Tibial artery (tissue), 4 donors: ENCODE measurements at regions not wholly inside any gene's neighbourhood (a gene's known extent, or its start where the extent isn't known, plus 50 kb on each side); places are given as distances from the start of the nearest gene placed in this dataset.
"Not testable (repeated sequence)": the region's sequence is repeated elsewhere in the genome, so short reads cannot be mapped to it uniquely, and the experiment has no call there.

ENCODE experiments used
- DNase-seq, 2 donors: peaks; one replicate each; pipeline ENCODE4 v3.0.0-alpha.2; 2019
- H3K27ac ChIP-seq, 2 donors: fragments of 200-600 bp; sonication (generic) in 1 of 2; 1 replicate in 1 of 2; 2 replicates in 1 of 2; pipeline ENCODE4 v1.5.1; 2018 to 2019; ENCODE audit warnings: mild to moderate bottlenecking in 1 of 2
- H3K27me3 ChIP-seq, 2 donors: fragments of 200-600 bp; sonication (generic) in 1 of 2; one replicate each; pipeline versions ENCODE4 v1.5.1 to v1.6.0; 2016 to 2019
- H3K36me3 ChIP-seq, 3 donors: fragments of 200-600 bp; sonication (generic) in 2 of 3; one replicate each; pipeline ENCODE4 v1.5.1; 2016 to 2019; ENCODE audit warnings: mild to moderate bottlenecking in 2 of 3
- H3K4me1 ChIP-seq, 4 donors: fragments of 200-600 bp; sonication (generic) in 2 of 4; 1 replicate in 3 of 4; 2 replicates in 1 of 4; pipeline ENCODE4 v1.5.1; 2016 to 2019
- H3K4me3 ChIP-seq, 2 donors: fragments of 200-600 bp; sonication (generic) in 1 of 2; 1 replicate in 1 of 2; 2 replicates in 1 of 2; pipeline ENCODE4 v1.5.1; 2018 to 2019; ENCODE audit warnings: mild to moderate bottlenecking in 2 of 2
- H3K9me3 ChIP-seq, 3 donors: fragments of 200-600 bp; sonication (generic) in 1 of 3; one replicate each; pipeline ENCODE4 v1.5.1; 2016 to 2019
- intact Hi-C: fragments of 100-400 bp; cut with DNase I; formaldehyde crosslinking; loops from one replicate; pipeline ENCODE4 v1.15.0; 2023; ENCODE audit warnings: low total_unique reads
- TF ChIP-seq, protein P1 (sequence below), 2 experiments: fragments of 200-600 bp in 1 of 2; fragments of 450-650 bp in 1 of 2; IDR thresholded peaks; one replicate each; pipeline ENCODE4 v1.5.1; 2017 to 2019; ENCODE audit warnings: antibody characterized with exemption in 2 of 2, mild to moderate bottlenecking in 1 of 2, moderate library complexity in 1 of 2

DNA sequence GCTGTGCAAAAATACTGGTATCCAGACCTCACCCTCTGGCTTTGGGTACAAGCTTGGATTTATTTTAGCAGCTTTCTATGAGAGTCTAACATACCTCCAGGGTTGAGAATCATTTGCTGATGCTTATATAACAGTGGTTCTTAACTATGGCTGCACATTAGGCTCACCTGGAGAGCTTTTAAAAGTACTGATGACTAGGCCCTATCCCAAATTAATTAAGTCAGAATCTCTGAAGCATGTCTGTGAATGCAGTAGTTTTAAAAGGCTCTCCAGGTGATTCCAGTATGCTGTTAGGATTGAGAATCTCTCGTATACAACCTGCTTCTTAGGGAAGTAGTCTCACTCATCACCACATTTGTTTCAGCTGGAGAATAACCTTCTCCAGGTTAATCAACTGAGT is 99.2 kb downstream of the PDHA2 start:
- no peak overlapping the region for H3K27ac ChIP-seq
- H3K4me3 ChIP-seq = no peak overlapping the region
- intact Hi-C loops = no loop called here
- TF ChIP-seq, protein P1, sequence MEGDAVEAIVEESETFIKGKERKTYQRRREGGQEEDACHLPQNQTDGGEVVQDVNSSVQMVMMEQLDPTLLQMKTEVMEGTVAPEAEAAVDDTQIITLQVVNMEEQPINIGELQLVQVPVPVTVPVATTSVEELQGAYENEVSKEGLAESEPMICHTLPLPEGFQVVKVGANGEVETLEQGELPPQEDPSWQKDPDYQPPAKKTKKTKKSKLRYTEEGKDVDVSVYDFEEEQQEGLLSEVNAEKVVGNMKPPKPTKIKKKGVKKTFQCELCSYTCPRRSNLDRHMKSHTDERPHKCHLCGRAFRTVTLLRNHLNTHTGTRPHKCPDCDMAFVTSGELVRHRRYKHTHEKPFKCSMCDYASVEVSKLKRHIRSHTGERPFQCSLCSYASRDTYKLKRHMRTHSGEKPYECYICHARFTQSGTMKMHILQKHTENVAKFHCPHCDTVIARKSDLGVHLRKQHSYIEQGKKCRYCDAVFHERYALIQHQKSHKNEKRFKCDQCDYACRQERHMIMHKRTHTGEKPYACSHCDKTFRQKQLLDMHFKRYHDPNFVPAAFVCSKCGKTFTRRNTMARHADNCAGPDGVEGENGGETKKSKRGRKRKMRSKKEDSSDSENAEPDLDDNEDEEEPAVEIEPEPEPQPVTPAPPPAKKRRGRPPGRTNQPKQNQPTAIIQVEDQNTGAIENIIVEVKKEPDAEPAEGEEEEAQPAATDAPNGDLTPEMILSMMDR (IDR thresholded peaks at IDR 0.05) = no peak
- H3K4me1 ChIP-seq = no peaks in the 10 kb centered on the region
- H3K36me3 ChIP-seq = no peaks in the 10 kb centered on the region
- no peaks in the 10 kb centered on the region for H3K27me3 ChIP-seq
- H3K9me3 ChIP-seq = no peaks in the 10 kb centered on the region
- DNase-seq = no peak

DNA sequence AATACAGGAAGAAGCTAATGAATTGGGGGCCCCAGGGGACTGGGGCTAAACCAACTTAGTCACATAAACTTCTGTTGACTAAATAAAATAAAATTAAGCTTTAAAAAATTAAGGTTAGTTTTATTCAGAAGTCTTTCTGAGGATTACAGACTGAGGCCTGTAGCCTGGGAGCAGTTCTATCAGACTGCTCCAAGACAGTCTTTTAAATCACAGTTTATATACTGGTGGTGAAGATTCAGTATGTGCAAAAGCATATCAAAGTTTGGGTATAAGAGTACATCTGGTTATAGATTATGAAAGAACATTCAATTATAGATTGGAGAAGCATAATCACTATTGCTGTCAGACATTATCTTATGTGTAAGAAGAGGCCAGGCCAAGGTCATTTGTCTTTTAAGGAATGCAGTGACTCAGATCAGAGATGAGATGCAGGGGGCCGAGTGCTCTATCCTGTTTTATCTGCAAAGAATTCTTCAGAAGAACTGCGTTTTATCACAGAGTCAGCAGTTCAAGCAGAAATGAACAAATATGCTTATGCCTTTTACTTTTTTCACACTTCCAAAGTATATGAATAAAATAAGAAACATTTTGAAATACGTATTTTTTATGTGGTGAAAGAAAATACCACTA is 109.4 kb downstream of the PDHA2 start:
- no peaks in the 10 kb centered on the region for H3K4me1 ChIP-seq
- H3K36me3 ChIP-seq = no peaks in the 10 kb centered on the region
- H3K9me3 ChIP-seq = peaks cover 0 to 6% (median 5%) of the 10 kb centered on the region in 3 donors
- no peak overlapping the region for H3K4me3 ChIP-seq
- TF ChIP-seq, protein P1 (IDR thresholded peaks at IDR 0.05) = no peak
- DNase-seq = no peak
- intact Hi-C loops = no loop called here
- no peak overlapping the region for H3K27ac ChIP-seq
- no peaks in the 10 kb centered on the region for H3K27me3 ChIP-seq

DNA sequence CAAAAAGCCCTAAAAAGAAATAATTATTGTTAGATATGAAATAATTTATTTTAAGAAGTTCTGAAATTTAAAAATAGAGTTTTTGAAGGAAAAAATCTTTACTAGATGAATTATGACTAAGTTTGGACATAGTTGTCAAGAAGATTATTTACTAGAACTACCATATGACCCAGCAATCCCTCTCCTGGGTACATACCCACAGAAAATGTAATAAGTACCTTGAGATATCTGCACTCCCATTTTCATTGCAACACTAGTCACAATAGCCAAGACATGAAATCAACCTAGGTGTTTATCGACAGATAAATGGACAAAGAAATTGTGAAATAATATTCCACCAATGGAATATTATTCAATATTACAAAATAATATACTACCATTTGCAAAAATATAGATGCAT is 109.9 kb downstream of the PDHA2 start:
- Histone ChIP-seq H3K9me3 (peaks cover 0 to 6% (median 5%) of the 10 kb centered on the region in 3 donors), H3K27ac (no peak overlapping the region), H3K4me1 (no peaks in the 10 kb centered on the region), H3K4me3 (no peak overlapping the region), H3K36me3 (no peaks in the 10 kb centered on the region), H3K27me3 (no peaks in the 10 kb centered on the region)
- DNase-seq = no peak
- TF ChIP-seq, protein P1 (IDR thresholded peaks at IDR 0.05) = no peak
- intact Hi-C loops = no loop called here

- H3K27ac ChIP-seq, intact Hi-C loops, H3K27me3 ChIP-seq, H3K4me1 ChIP-seq, H3K9me3 ChIP-seq, DNase-seq, H3K36me3 ChIP-seq, H3K4me3 ChIP-seq: not testable (repeated sequence)
Observed at GRCh38 chr4:95952538-95952937, 112.6 kb downstream of the PDHA2 start.

DNA sequence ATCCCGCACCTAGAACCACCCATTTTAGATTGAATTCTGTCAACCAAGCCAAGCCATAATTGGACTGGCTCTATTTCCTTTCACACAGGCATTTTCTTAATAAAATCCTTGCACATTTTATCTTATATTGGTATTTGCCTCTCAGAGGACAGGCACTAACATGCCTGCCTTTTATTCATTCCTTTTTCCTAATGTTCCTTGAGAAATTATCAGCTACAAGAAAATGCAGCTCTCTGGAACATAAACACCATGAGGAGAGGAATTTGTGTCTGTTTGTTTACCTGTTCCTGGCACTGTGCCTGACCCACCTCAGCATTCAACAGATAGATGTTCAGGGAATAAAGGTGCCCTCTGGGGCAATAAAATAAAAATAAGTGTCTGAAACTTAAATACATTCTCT is 116.2 kb downstream of the PDHA2 start:
- H3K36me3 ChIP-seq = no peaks in the 10 kb centered on the region
- H3K9me3 ChIP-seq = no peaks in the 10 kb centered on the region
- H3K27ac ChIP-seq = no peak overlapping the region
- H3K27me3 ChIP-seq = no peaks in the 10 kb centered on the region
- H3K4me3 ChIP-seq = no peak overlapping the region
- no peaks in the 10 kb centered on the region for H3K4me1 ChIP-seq
- intact Hi-C loops = no loop called here
- TF ChIP-seq, protein P1 (IDR thresholded peaks at IDR 0.05) = no peak
- no peak for DNase-seq

DNA sequence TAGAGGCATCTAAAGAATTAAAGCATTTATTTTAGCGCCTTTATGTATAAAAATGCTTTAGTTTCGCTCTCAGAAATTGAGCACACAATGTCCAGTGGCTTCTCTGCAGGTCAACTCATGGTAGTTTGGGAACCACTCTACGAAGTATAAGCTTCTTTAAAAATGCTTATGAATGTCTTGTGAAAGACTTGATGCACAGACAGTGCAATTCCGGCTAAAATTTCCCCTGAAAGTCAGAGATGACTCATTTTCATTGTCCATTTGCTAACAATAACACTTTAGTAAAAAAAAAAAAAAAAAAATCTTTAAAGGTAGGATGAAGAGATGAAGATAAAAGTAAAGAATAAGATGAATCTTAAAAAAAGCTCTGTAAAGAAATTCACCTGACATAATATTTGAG is 117.2 kb downstream of the PDHA2 start:
- Histone ChIP-seq H3K27ac (no peak overlapping the region), H3K9me3 (no peaks in the 10 kb centered on the region), H3K36me3 (no peaks in the 10 kb centered on the region), H3K27me3 (no peaks in the 10 kb centered on the region), H3K4me3 (no peak overlapping the region), H3K4me1 (no peaks in the 10 kb centered on the region)
- TF ChIP-seq, protein P1 (IDR thresholded peaks at IDR 0.05) = no peak
- DNase-seq = no peak
- intact Hi-C loops = no loop called here
